Osteocyte (in vitro differentiated cells): ENCODE measurements at regions not wholly inside any gene's neighbourhood (a gene's known extent, or its start where the extent isn't known, plus 50 kb on each side); places are given as distances from the start of the nearest gene placed in this dataset.
A peak's percentile ranks its signal among the peaks of the same experiment; 100 is the strongest.

ENCODE experiments used
- DNase-seq: peaks from one replicate; pipeline ENCODE4 v3.0.0; 2021; ENCODE audit warnings: mixed read lengths; ENCODE audit not compliant: unreplicated experiment; ENCODE audit errors: extremely low spot score
- H3K27ac Mint-ChIP-seq: one replicate; pipeline ENCODE4 v1.8.0; 2021; ENCODE audit warnings: mild to moderate bottlenecking, mixed read lengths; ENCODE audit not compliant: unreplicated experiment
- H3K27me3 Mint-ChIP-seq: one replicate; pipeline ENCODE4 v1.8.0; 2021; ENCODE audit warnings: mixed read lengths; ENCODE audit not compliant: unreplicated experiment
- H3K36me3 Mint-ChIP-seq: one replicate; pipeline ENCODE4 v1.8.0; 2021; ENCODE audit warnings: mixed read lengths; ENCODE audit not compliant: unreplicated experiment
- H3K4me1 Mint-ChIP-seq: one replicate; pipeline ENCODE4 v1.8.0; 2021; ENCODE audit warnings: mixed read lengths; ENCODE audit not compliant: unreplicated experiment
- H3K4me3 Mint-ChIP-seq: one replicate; pipeline ENCODE4 v1.8.0; 2021; ENCODE audit warnings: mild to moderate bottlenecking, moderate library complexity, mixed read lengths; ENCODE audit not compliant: unreplicated experiment
- H3K9me3 Mint-ChIP-seq: one replicate; pipeline ENCODE4 v1.8.0; 2021; ENCODE audit warnings: mixed read lengths; ENCODE audit not compliant: unreplicated experiment
- CTCF ChIP-seq: fragments of 200-600 bp; sonication (generic); IDR thresholded peaks from 2 replicates; pipeline ENCODE4 v1.5.0; 2021; ENCODE audit warnings: antibody characterized with exemption, mild to moderate bottlenecking, moderate library complexity

DNA sequence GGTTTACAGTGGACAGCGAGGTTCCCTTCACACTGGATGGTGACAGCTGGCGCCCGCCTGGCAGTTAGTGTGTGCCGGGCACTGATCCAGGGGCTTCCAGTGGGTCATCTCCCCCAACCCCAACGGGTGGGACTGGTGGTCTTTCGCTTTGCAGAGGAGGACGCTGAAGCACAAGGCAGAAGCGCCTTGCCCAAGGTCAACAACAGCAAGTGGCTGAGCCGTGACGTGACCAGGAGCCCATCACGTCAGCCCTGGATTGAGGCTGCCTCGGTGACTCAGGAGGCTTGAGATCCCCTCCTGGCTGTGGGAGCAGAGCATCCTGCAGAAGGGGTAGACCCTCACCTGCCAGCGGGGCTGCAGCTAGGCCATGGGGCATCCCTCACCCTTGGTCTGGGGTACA lies 215.3 kb downstream of the RBFOX3 start:
- no peaks in the 10 kb centered on the region for H3K36me3 Mint-ChIP-seq
- H3K9me3 Mint-ChIP-seq: no peaks in the 10 kb centered on the region
- DNase-seq: no peak
- H3K27ac Mint-ChIP-seq: no peak overlapping the region
- no peak for TF ChIP-seq CTCF
- peaks cover 11% of the 10 kb centered on the region for H3K4me1 Mint-ChIP-seq
- H3K4me3 Mint-ChIP-seq: no peak overlapping the region
- H3K27me3 Mint-ChIP-seq: peaks cover 60% of the 10 kb centered on the region

GRCh38 chr17:79395066-79395465 lies 215.8 kb downstream of the RBFOX3 start:
- H3K4me1 Mint-ChIP-seq: peaks cover 6% of the 10 kb centered on the region
- TF ChIP-seq CTCF: no peak
- H3K27me3 Mint-ChIP-seq: peaks cover 60% of the 10 kb centered on the region
- no peaks in the 10 kb centered on the region for H3K9me3 Mint-ChIP-seq
- no peak overlapping the region for H3K27ac Mint-ChIP-seq
- H3K36me3 Mint-ChIP-seq: no peaks in the 10 kb centered on the region
- H3K4me3 Mint-ChIP-seq: no peak overlapping the region
- no peak for DNase-seq

DNA sequence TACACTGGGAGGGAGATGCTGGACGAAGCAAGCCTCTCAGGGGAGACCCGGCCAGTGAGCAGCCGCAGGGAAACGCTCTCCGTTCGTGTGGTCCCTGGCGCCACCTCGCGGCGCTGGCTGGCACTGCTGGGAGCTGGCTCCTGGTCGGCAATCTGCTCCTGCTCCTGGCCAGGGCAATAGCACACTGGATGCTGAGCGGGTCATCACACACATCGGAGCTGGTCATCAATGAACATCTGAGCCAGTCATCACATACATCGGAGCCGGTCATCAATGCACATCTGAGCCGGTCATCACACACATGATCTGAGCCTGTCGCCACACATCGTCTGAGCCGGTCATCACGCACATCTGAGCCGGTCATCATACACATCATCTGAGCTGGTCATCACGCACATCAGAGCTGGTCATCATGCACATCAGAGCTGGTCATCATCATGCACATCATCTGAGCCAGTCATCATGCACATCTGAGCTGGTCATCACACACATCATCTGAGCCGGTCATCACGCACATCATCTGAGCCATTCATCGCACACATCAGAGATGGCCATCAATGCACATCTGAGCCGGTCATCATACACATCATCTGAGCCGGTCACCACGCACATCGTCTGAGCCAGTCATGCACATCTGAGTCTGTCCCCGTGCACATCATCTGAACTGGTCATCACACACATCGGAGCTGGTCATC lies 217.3 kb downstream of the RBFOX3 start:
- H3K27ac Mint-ChIP-seq: no peak overlapping the region
- H3K36me3 Mint-ChIP-seq: no peaks in the 10 kb centered on the region
- H3K4me3 Mint-ChIP-seq: no peak overlapping the region
- TF ChIP-seq CTCF: peak; percentile 95
- H3K27me3 Mint-ChIP-seq: peaks cover 61% of the 10 kb centered on the region
- no peaks in the 10 kb centered on the region for H3K4me1 Mint-ChIP-seq
- peak; percentile 95 for DNase-seq
- no peaks in the 10 kb centered on the region for H3K9me3 Mint-ChIP-seq

DNA sequence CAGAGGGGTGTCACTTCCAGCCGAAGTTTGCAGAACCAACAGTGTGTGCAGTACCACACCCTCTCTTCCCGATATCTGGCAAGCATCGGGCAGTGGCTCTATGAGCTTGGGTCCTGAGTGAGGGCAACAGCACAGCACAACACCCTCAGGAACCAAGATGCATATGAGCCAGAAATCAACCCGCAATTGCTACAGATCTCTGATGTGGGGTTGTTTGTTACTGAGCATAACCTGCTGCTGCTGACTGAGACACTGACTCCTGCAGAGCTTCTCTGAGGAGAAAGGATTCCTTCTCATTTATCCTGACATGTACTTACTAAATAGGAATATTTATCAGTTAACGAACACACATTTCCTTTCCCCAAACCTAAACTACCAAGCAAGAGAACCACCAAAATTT lies 218.3 kb downstream of the RBFOX3 start:
- no peaks in the 10 kb centered on the region for H3K9me3 Mint-ChIP-seq
- H3K27me3 Mint-ChIP-seq: peaks cover 53% of the 10 kb centered on the region
- no peak for DNase-seq
- no peak overlapping the region for H3K4me3 Mint-ChIP-seq
- H3K4me1 Mint-ChIP-seq: no peaks in the 10 kb centered on the region
- TF ChIP-seq CTCF: no peak
- no peaks in the 10 kb centered on the region for H3K36me3 Mint-ChIP-seq
- H3K27ac Mint-ChIP-seq: no peak overlapping the region

DNA sequence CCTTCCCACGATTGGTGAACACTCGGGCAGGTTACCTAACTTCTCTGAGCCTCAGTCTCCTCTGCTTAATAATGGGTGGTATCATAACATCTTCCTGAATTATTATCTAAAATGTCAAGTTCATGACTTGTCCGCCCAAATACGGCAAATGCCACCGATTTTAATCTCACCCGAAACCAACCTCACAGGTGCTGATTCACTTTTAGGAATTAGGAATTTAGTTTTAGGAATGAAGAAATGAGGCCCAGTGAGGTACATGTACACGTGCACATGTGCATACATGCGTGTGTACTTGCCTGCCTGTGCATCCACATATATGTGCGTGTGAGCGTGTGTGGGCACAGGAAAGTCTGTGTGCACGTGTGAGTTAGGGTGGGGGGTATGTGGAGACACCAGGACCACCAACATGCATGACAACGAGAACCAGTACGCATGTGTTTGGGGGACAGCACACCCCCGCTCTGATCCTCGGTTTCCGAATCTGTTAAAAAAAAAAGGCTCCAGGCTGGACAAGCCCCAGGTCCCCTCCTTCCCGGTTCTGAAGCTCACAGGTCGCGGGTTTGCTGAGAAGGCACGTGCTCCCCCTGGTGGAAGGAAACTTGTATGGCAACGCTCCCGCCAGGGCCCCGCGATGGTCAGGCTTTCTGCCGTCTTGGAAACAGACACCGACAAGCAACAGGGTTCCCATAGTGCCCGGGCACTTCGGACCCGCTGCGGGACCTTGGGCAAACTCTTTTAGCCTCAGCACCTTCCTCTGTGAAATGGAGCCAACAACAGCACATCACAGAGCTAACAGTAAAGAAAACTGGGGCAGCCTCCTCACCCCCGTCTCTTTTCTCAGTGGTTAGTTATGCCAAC lies 219.2 kb downstream of the RBFOX3 start:
- Mint-ChIP-seq H3K27ac (no peak overlapping the region), H3K36me3 (no peaks in the 10 kb centered on the region), H3K27me3 (peaks cover 50% of the 10 kb centered on the region), H3K9me3 (no peaks in the 10 kb centered on the region), H3K4me3 (no peak overlapping the region), H3K4me1 (no peaks in the 10 kb centered on the region)
- peak; percentile 92 for TF ChIP-seq CTCF
- peak; percentile 92 for DNase-seq
